HEK293T (cell line): ENCODE measurements at regions not wholly inside any gene's neighbourhood (a gene's known extent, or its start where the extent isn't known, plus 50 kb on each side); places are given as distances from the start of the nearest gene placed in this dataset.

Experiments used
- FOXA1 ChIP-seq: fragments of 450-650 bp; IDR thresholded peaks from 2 replicates; pipeline ENCODE4 v1.6.1; 2016; ENCODE audit warnings: mild to moderate bottlenecking
- FOXM1 ChIP-seq: fragments of 450-650 bp; IDR thresholded peaks from 2 replicates; pipeline ENCODE4 v1.6.1; 2017; ENCODE audit warnings: mild to moderate bottlenecking, borderline replicate concordance
- HDGF ChIP-seq: fragments of 450-650 bp; IDR thresholded peaks from 2 replicates; pipeline ENCODE4 v1.6.1; 2017; ENCODE audit warnings: antibody characterized with exemption, borderline replicate concordance
- L3MBTL2 ChIP-seq: fragments of 450-650 bp; conservative IDR thresholded peaks from 2 replicates; pipeline ENCODE4 v1.6.1; 2016; ENCODE audit warnings: mild to moderate bottlenecking
- NFRKB ChIP-seq: fragments of 450-650 bp; IDR thresholded peaks from 2 replicates; pipeline ENCODE4 v1.6.1; 2016; ENCODE audit warnings: mild to moderate bottlenecking, moderate library complexity
- SP1 ChIP-seq: fragments of 450-650 bp; IDR thresholded peaks from 2 replicates; pipeline ENCODE4 v1.6.1; 2017

GRCh38 chr22:27113641-27114040 lies 456.3 kb downstream of the MIAT start:
- TF ChIP-seq SP1 (no peak), HDGF (no peak), FOXA1 (no peak), FOXM1 (no peak), NFRKB (no peak), L3MBTL2 (no peak)
